Spinal cord (tissue), 9 donors: ENCODE measurements at regions not wholly inside any gene's neighbourhood (a gene's known extent, or its start where the extent isn't known, plus 50 kb on each side); places are given as distances from the start of the nearest gene placed in this dataset.
"Not testable (repeated sequence)": the region's sequence is repeated elsewhere in the genome, so short reads cannot be mapped to it uniquely, and the experiment has no call there.

Experiments
- DNase-seq, 6 donors: peaks; one replicate each; pipeline versions ENCODE4 v3.0.0 to v3.0.0-alpha.2; 2013 to 2015; ENCODE audit warnings: low spot score in 6 of 6, low read depth in 4 of 6
- H3K27ac ChIP-seq: one replicate; pipeline ENCODE4 v1.5.1; 2013; ENCODE audit warnings: low read depth, low read length, control low read depth
- H3K27me3 ChIP-seq: one replicate; pipeline ENCODE4 v1.6.1; 2013; ENCODE audit warnings: low read length; ENCODE audit not compliant: control insufficient read depth, insufficient read depth
- H3K36me3 ChIP-seq: one replicate; pipeline ENCODE4 v1.6.1; 2013; ENCODE audit warnings: low read length; ENCODE audit not compliant: control insufficient read depth, insufficient read depth
- H3K4me1 ChIP-seq: one replicate; pipeline ENCODE4 v1.6.1; 2013; ENCODE audit warnings: low read length; ENCODE audit not compliant: control insufficient read depth, insufficient read depth
- H3K4me3 ChIP-seq: one replicate; pipeline ENCODE4 v1.5.1; 2013; ENCODE audit warnings: low read depth, low read length, control low read depth
- H3K9me3 ChIP-seq: one replicate; pipeline ENCODE4 v1.6.1; 2013; ENCODE audit warnings: low read length; ENCODE audit not compliant: control insufficient read depth, insufficient read depth
- WGBS: methylation state at CpG from one replicate; pipeline ENCODE4 v1.1.5; 2013; ENCODE audit warnings: missing lambda C conversion rate; ENCODE audit not compliant: insufficient coverage; 5-methylcytosine and 5-hydroxymethylcytosine counted together
- donor health status: healthy.

DNA sequence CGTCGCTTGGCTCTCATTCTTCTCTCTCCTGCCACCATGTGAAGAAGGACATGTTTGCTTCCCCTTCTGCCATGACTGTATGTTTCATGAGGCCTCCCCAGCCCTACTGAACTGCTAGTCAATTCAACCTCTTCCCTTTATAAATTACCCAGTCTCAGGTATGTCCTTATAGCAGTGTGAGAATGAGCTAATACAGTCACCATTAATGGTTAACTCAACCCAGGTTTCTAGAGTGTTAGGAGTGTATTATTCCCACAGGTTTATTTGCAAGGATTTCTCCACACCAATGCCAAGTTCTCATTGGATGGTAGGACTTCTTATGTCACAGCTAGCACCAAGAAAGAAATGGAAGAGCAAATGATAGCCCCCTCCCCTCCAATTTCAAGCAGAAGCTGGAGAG, 71.9 kb downstream of the DYNAP start:
- DNase-seq, result no peak
- no peak overlapping the region for H3K4me3 ChIP-seq
- H3K9me3 ChIP-seq, result no peaks in the 10 kb centered on the region
- H3K27ac ChIP-seq, result no peak overlapping the region
- H3K27me3 ChIP-seq, result no peaks in the 10 kb centered on the region
- no peaks in the 10 kb centered on the region for H3K4me1 ChIP-seq
- H3K36me3 ChIP-seq, result no peaks in the 10 kb centered on the region
- no CpG with 5 or more reads among the region's 2 CpGs for WGBS

DNA sequence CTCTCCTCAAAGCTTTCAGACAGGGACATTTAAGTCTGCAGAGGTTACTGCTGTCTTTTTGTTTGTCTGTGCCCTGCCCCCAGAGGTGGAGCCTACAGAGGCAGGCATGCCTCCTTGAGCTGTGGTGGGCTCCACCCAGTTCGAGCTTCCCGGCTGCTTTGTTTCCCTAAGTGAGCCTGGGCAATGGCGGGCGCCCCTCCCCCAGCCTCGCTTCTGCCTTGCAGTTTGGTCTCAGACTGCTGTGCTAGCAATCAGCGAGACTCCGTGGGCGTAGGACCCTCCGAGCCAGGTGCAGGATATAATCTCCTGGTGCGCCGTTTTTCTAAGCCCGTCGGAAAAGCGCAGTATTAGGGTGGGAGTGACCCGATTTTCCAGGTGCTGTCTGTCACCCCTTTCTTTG, 78.7 kb downstream of the DYNAP start:
- not testable (repeated sequence) for H3K4me3 ChIP-seq, H3K27ac ChIP-seq, H3K9me3 ChIP-seq, DNase-seq, H3K4me1 ChIP-seq, H3K36me3 ChIP-seq, H3K27me3 ChIP-seq
- 93% methylated on average over 5 of the region's 15 CpGs for WGBS

DNA sequence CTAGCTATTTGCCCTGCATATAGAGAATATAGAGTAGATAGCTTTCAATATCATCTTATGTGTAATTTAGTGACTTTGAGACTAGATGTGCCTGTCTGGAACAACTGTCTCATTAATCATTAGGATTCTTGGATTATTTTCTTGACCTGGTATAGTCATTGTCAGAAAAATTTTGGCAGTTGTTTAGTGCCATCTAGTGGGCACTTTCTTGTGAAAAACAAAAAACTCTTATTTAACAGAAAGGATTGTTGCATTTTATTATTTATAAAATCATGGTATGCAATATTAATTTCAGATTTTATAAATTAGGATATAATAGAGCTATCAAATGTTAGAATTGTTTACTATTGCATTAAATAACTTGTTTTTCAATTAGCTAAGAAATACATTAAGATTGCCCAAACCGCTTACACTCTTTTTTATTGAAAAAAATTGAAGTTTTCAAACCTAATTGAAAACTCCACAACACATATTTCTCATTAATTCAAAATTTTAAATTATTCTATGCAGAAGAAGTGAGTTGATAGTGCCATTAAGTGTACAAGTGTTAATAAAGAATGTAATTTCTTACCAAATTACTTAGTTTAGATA, 80.3 kb downstream of the DYNAP start:
- Histone ChIP-seq H3K27ac (no peak overlapping the region), H3K27me3 (no peaks in the 10 kb centered on the region), H3K9me3 (peaks cover 2% of the 10 kb centered on the region), H3K4me3 (no peak overlapping the region), H3K4me1 (no peaks in the 10 kb centered on the region), H3K36me3 (no peaks in the 10 kb centered on the region)
- WGBS, result no CpG with 5 or more reads among the region's 1 CpG
- DNase-seq, result peak in 3 of 6 donors; percentile 48 to 88 (median 60)

DNA sequence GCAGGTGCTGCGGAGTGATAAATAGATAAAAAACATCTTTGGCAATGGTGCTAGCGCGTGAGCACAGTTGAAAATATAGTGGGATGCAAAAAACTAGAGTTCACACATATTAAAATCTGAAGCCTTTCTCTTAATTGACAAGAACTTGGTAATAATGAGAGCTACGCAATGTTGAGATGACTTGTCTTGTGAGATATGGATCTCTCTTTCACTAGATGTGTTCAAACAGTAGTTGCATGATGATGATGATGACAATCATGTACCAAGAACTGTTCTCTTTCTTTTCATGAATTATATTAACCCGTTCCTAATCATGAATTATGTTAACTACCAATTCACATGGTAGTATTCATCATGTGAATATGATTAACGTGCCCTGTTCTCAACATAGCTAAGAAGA, 81.1 kb downstream of the DYNAP start:
- Histone ChIP-seq H3K27me3 (no peaks in the 10 kb centered on the region), H3K36me3 (no peaks in the 10 kb centered on the region), H3K27ac (no peak overlapping the region), H3K4me3 (no peak overlapping the region), H3K9me3 (peaks cover 2% of the 10 kb centered on the region), H3K4me1 (no peaks in the 10 kb centered on the region)
- no CpG with 5 or more reads among the region's 6 CpGs for WGBS
- no peak for DNase-seq

DNA sequence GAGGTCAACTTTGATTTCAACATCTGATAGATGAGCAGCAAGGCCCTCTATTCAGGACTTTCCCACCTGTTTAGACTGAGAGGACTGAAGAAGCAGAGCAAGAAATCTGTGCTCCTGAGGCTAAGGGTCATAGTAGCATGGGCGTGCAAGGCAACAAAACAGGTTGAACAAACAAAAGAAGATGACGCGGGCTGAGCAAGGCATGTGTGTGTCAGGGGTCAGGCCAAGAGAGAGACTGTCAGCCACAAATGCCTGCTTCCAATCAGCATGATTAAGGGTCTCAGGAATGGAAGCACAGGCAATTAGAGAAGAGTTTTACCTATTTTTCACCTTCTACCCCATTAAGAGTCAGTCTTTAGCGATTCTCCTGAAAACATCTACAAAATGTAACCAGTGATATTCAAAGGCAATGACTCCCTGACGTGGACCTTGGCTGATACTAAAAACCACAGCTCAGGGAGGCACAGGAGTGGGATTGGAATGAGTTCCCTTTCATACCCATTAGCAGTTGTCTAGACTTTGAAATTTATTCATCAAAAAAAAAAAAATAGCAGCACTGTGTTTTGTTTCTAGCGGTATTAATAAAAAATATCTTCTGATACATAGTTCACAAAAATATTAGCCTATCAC, 81.9 kb downstream of the DYNAP start:
- Histone ChIP-seq H3K27ac (no peak overlapping the region), H3K4me3 (no peak overlapping the region), H3K36me3 (no peaks in the 10 kb centered on the region), H3K27me3 (no peaks in the 10 kb centered on the region), H3K4me1 (no peaks in the 10 kb centered on the region), H3K9me3 (peaks cover 2% of the 10 kb centered on the region)
- WGBS, result 79% methylated on average over 3 of the region's 6 CpGs
- DNase-seq, result no peak

DNA sequence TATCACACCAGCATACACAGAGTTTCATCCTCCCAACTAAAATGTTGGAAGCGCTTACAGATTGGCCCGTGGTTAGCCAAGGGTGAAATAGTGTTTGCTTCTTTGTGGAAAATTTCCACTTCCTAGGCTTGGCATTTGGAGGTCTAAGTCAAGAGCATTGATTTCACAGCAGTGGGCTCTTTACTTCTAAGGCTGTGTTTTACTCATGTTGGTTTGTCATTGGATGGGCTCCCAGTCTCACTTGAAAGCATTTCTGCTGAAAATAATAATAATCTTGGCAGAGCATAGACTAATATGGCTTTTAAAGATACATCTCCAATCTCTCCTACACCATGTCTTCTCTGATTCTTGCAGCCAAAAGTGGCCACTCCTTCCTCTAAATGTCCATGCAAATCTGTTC, 82.9 kb downstream of the DYNAP start:
- no CpG with 5 or more reads among the region's 2 CpGs for WGBS
- H3K4me3 ChIP-seq, result no peak overlapping the region
- no peak for DNase-seq
- no peak overlapping the region for H3K27ac ChIP-seq
- H3K4me1 ChIP-seq, result no peaks in the 10 kb centered on the region
- no peaks in the 10 kb centered on the region for H3K27me3 ChIP-seq
- no peaks in the 10 kb centered on the region for H3K36me3 ChIP-seq
- peaks cover 2% of the 10 kb centered on the region for H3K9me3 ChIP-seq

DNA sequence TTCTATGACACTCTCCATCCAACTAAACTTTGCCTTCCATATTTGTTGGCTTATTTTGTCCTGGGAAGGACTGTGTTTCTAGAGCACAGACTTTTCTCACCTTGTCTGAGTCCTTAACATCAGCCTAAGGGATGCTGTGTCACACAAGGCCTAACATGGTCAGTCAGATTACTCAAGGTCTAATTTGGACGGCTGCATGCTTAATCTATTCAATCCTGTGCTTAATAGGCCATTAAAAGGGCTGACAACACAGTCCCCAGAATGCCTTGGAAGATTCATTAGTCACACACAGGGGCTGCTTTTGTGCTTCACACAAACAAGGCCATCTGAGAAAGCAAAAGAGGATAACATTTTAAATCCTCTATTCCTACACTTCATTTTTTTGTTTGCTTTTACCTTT, 84.0 kb downstream of the DYNAP start:
- H3K27me3 ChIP-seq, result no peaks in the 10 kb centered on the region
- DNase-seq, result peak in 5 of 6 donors; percentile 15 to 77 (median 33)
- WGBS, result 33% methylated on average over 1 of the region's 1 CpG
- H3K36me3 ChIP-seq, result no peaks in the 10 kb centered on the region
- no peak overlapping the region for H3K27ac ChIP-seq
- no peaks in the 10 kb centered on the region for H3K9me3 ChIP-seq
- H3K4me1 ChIP-seq, result no peaks in the 10 kb centered on the region
- H3K4me3 ChIP-seq, result no peak overlapping the region

DNA sequence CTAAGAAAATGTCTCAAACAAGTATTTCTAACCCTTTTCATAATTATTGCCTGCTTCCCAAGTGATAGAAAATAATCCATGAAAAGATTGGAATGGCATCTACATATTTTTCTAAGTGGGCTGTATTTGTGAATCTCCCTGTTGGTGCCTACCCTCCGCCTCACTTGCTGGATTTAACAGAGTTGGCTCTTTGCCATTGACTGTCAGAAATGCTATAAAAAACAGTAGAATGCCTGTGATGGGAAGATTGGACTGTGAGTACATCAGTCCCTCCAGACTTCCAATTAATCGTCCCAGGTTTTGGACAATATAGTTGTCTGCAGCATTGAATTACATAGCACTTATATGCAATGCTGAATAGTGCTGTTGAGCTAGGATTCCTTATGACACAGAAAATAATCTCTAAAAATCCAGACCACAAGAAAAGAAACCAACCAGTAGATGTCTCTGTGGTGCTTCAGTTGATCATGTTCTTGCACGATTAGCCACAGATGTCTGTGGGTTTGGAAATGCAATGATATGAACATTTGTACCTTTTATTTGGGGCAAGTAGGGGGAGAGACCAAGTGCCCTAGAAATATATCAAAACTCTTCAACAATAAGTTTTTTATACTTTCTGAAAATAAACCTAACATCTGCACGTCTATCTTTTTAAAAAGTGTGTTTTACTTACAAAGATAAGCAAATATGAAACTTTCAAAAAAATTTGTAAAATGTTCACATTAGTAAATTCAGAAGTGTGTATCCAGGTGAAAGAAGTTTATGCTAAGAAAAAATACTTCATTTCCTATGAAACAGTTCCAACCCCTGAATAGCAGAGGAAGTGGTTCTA, 88.5 kb downstream of the DYNAP start:
- no peak overlapping the region for H3K27ac ChIP-seq
- no peak overlapping the region for H3K4me3 ChIP-seq
- peak; percentile 62 to 96 (median 70) for DNase-seq
- no peaks in the 10 kb centered on the region for H3K27me3 ChIP-seq
- H3K4me1 ChIP-seq, result no peaks in the 10 kb centered on the region
- no CpG with 5 or more reads among the region's 4 CpGs for WGBS
- no peaks in the 10 kb centered on the region for H3K36me3 ChIP-seq
- no peaks in the 10 kb centered on the region for H3K9me3 ChIP-seq

DNA sequence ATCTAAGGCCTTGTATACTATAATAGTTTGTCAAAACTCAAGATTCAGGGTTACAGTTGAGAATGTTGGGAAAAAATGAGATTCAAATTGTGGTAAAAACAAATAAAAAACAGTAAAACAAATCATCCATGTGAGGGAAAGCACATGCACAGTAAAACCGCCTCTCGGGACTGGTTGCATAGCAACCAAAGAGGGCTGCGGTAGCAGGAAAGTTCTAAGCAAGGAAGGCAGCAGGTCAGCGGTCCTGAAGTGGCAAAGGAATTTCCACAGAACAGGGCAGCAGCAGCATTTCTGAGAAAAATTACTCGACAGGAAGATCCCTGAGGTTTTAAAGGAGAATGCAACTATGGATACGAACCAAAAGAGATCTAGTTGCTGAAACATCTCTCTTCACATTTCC, 93.7 kb downstream of the DYNAP start:
- DNase-seq, result peak in 4 of 6 donors; percentile 15 to 88 (median 51)
- WGBS, result 0% methylated on average over 5 of the region's 6 CpGs
- Histone ChIP-seq H3K4me3 (no peak overlapping the region), H3K27ac (no peak overlapping the region), H3K4me1 (no peaks in the 10 kb centered on the region), H3K36me3 (no peaks in the 10 kb centered on the region), H3K27me3 (no peaks in the 10 kb centered on the region), H3K9me3 (no peaks in the 10 kb centered on the region)

DNA sequence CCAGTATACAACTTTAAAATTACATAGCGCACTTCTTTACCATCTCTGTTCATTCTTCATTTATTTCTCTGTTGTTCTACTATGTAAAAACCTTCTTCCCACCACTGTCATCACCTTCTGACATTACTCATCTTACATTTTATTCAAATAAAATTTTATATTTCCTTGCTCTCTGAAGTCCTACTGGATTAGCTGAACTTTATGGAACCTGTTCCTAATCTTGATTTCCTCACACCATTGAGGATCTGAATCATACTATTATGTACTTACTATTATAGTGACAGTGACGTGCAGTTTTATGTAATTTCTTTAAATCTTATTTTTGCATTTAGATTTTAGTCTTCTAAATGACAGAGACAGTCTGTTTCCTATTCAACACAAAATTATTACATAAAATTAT, 98.3 kb downstream of the DYNAP start:
- Histone ChIP-seq H3K27me3 (no peaks in the 10 kb centered on the region), H3K4me1 (no peaks in the 10 kb centered on the region), H3K9me3 (no peaks in the 10 kb centered on the region), H3K36me3 (no peaks in the 10 kb centered on the region), H3K4me3 (no peak overlapping the region), H3K27ac (no peak overlapping the region)
- no peak for DNase-seq
- 100% methylated on average over 1 of the region's 2 CpGs for WGBS
